Tibial nerve (tissue), 4 donors: ENCODE measurements at regions not wholly inside any gene's neighbourhood (a gene's known extent, or its start where the extent isn't known, plus 50 kb on each side); places are given as distances from the start of the nearest gene placed in this dataset.

Source experiments
- DNase-seq, 2 donors: peaks; one replicate each; pipeline ENCODE4 v3.0.0-alpha.2; 2019; ENCODE audit warnings: low spot score in 2 of 2
- H3K27ac ChIP-seq, 4 donors: fragments of 200-600 bp; sonication (generic) in 3 of 4; one replicate each; pipeline ENCODE4 v1.5.1; 2017 to 2019; ENCODE audit warnings: mild to moderate bottlenecking in 1 of 4
- H3K27me3 ChIP-seq, 2 donors: fragments of 200-600 bp; sonication (generic) in 1 of 2; one replicate each; pipeline versions ENCODE4 v1.5.1 to v1.6.0; 2017 to 2019
- H3K36me3 ChIP-seq, 3 donors: fragments of 200-600 bp; sonication (generic); one replicate each; pipeline ENCODE4 v1.5.1; 2018 to 2019
- H3K4me1 ChIP-seq, 4 donors: fragments of 200-600 bp; sonication (generic) in 3 of 4; one replicate each; pipeline ENCODE4 v1.5.1; 2017 to 2019
- H3K4me3 ChIP-seq, 4 donors: fragments of 200-600 bp; sonication (generic) in 3 of 4; one replicate each; pipeline ENCODE4 v1.5.1; 2017 to 2019; ENCODE audit warnings: mild to moderate bottlenecking in 1 of 4, moderate library complexity in 1 of 4
- H3K9me3 ChIP-seq, 4 donors: fragments of 200-600 bp; sonication (generic) in 3 of 4; one replicate each; pipeline ENCODE4 v1.5.1; 2017 to 2019
- CTCF ChIP-seq, 5 experiments: fragments of 200-600 bp in 3 of 5; fragments of 450-650 bp in 2 of 5; sonication (generic) in 3 of 5; IDR thresholded peaks; one replicate each; pipeline ENCODE4 v1.5.1; 2016 to 2019; ENCODE audit warnings: antibody characterized with exemption in 5 of 5, mild to moderate bottlenecking in 3 of 5, moderate library complexity in 2 of 5
- EP300 ChIP-seq, 2 donors: sonication (generic); formaldehyde crosslinking; IDR thresholded peaks; one replicate each; pipeline ENCODE4 v1.6.1; 2017; ENCODE audit warnings: antibody characterized with exemption in 2 of 2, mild to moderate bottlenecking in 1 of 2
- POLR2A ChIP-seq, 2 donors: fragments of 450-650 bp; IDR thresholded peaks; one replicate each; pipeline ENCODE4 v1.6.1; 2017; ENCODE audit warnings: antibody characterized with exemption in 2 of 2, mild to moderate bottlenecking in 2 of 2, moderate library complexity in 2 of 2
- WGBS, 2 donors: methylation state at CpG; one replicate each; pipeline ENCODE4 v1.1.5; 2018; 5-methylcytosine and 5-hydroxymethylcytosine counted together

GRCh38 chr2:5041501-5041900 lies 650.7 kb upstream of the SOX11 start:
- Histone ChIP-seq H3K4me3 (no peak overlapping the region), H3K36me3 (no peaks in the 10 kb centered on the region), H3K9me3 (no peaks in the 10 kb centered on the region), H3K27me3 (no peaks in the 10 kb centered on the region), H3K4me1 (no peaks in the 10 kb centered on the region), H3K27ac (no peak overlapping the region)
- 90 to 91% methylated on average over 2 of the region's 2 CpGs for WGBS, 2 donors
- TF ChIP-seq CTCF (IDR thresholded peaks at IDR 0.05) (no peak), POLR2A (IDR thresholded peaks at IDR 0.05) (no peak), EP300 (IDR thresholded peaks at IDR 0.05) (no peak)
- DNase-seq: no peak

- no peaks in the 10 kb centered on the region for H3K36me3 ChIP-seq
- no peak overlapping the region for H3K4me3 ChIP-seq
- no peak overlapping the region for H3K27ac ChIP-seq
- WGBS, 2 donors: 81 to 87% methylated on average over 4 of the region's 4 CpGs
- no peaks in the 10 kb centered on the region for H3K27me3 ChIP-seq
- TF ChIP-seq EP300 (IDR thresholded peaks at IDR 0.05): no peak
- no peak for TF ChIP-seq POLR2A (IDR thresholded peaks at IDR 0.05)
- no peak for TF ChIP-seq CTCF (IDR thresholded peaks at IDR 0.05)
- no peak for DNase-seq
- no peaks in the 10 kb centered on the region for H3K9me3 ChIP-seq
- H3K4me1 ChIP-seq: no peaks in the 10 kb centered on the region
Observed at GRCh38 chr2:5042666-5043440, 649.3 kb upstream of the SOX11 start.

DNA sequence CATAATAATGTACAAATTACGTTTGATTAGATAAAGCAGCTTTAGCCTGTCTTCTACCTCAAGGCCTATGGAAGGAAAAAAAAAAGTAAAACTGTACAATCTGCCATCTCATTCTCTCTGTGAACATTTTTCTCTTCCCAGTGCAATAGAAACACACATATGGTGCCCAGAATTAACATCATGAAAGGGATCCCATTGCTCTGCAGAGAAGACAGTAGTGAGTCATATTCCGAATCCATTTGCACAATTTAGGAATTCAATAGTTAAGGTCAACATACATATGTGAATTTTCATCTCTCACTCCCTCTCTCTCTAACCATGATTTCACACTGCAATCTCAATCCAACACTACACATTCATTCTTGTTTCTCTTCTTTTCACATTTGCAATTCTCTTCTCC lies 640.9 kb upstream of the SOX11 start:
- Histone ChIP-seq H3K4me3 (no peak overlapping the region), H3K4me1 (no peaks in the 10 kb centered on the region), H3K9me3 (no peaks in the 10 kb centered on the region), H3K27me3 (no peaks in the 10 kb centered on the region), H3K36me3 (no peaks in the 10 kb centered on the region), H3K27ac (no peak overlapping the region)
- TF ChIP-seq CTCF (IDR thresholded peaks at IDR 0.05) (no peak), EP300 (IDR thresholded peaks at IDR 0.05) (no peak), POLR2A (IDR thresholded peaks at IDR 0.05) (no peak)
- DNase-seq: no peak
- WGBS, 2 donors: 77 to 88% methylated on average over 2 of the region's 2 CpGs

DNA sequence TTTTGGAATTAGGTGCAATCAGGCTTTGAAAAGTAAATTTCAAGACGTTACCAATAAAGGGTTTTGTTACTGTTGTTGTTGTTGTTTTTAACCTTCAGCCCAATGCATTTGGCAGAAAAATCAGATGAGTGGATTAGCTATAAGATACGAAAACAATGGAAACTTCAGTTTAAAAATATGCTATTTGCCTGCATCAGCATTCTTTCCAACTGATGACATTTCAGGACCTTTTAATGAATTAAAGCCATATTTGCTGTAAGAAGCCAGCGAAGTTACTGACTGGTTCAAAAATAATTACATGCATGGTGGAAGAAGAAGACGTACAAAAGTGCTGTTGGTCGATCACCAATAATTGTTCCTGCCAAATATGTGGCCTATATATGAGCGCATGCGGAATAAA lies 639.3 kb upstream of the SOX11 start:
- no peak overlapping the region for H3K4me3 ChIP-seq
- DNase-seq: no peak
- H3K4me1 ChIP-seq: no peaks in the 10 kb centered on the region
- no peaks in the 10 kb centered on the region for H3K27me3 ChIP-seq
- WGBS, 2 donors: 62 to 63% methylated on average over 7 of the region's 7 CpGs
- no peaks in the 10 kb centered on the region for H3K9me3 ChIP-seq
- H3K27ac ChIP-seq: no peak overlapping the region
- no peaks in the 10 kb centered on the region for H3K36me3 ChIP-seq
- TF ChIP-seq EP300 (IDR thresholded peaks at IDR 0.05): no peak
- TF ChIP-seq POLR2A (IDR thresholded peaks at IDR 0.05): no peak
- no peak for TF ChIP-seq CTCF (IDR thresholded peaks at IDR 0.05)

DNA sequence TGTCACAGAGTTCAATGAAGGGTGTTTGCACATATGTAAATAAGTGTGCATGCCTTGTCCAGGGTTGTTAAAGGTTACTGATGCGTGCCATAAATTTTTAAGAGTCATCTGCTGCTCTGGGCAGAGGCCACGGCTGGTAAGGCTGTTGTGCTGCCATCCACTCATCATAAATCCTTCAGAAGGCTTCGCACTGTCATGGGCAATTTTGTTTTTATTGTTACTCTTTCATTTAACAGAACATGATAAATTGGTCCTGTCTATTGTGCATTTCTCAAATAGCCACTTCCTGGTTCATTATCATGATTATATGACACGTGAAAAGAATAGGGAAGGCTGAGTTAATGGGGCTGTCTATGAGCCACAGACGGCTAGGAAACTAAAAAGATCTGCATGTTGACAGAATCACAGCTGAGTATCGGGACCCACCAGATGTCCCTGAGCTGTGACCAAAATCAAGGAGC lies 634.3 kb upstream of the SOX11 start:
- 45 to 46% methylated on average over 6 of the region's 6 CpGs for WGBS, 2 donors
- no peak overlapping the region for H3K4me3 ChIP-seq
- DNase-seq: no peak
- TF ChIP-seq POLR2A (IDR thresholded peaks at IDR 0.05): no peak
- TF ChIP-seq EP300 (IDR thresholded peaks at IDR 0.05): no peak
- no peak for TF ChIP-seq CTCF (IDR thresholded peaks at IDR 0.05)
- H3K27ac ChIP-seq: no peak overlapping the region
- H3K9me3 ChIP-seq: no peaks in the 10 kb centered on the region
- H3K36me3 ChIP-seq: no peaks in the 10 kb centered on the region
- no peaks in the 10 kb centered on the region for H3K27me3 ChIP-seq
- no peaks in the 10 kb centered on the region for H3K4me1 ChIP-seq
